ENCODE measurements at regions not wholly inside any gene's neighbourhood (a gene's known extent, or its start where the extent isn't known, plus 50 kb on each side); places are given as distances from the start of the nearest gene placed in this dataset.

DNA sequence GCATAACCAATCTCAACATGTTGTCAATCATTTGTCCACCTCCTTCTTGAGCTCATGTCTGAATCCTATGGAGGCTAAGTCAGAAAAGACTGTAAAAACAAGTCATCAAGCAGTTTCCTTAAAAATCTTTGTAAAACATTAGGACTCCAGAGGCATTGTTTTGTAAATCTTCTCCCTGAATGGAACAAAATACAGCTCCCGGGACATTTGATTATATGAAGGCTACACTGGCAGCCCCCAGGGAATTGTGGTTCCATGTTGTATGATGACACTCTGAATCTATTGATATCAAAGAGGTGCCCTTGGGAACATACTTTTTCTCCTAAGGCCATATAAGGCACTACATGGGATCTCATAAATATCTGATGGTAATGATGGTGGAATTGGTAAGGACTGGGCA lies 83.2 kb upstream of the NUDT12 start:
- Histone ChIP-seq H3K4me1 (no peaks in the 10 kb centered on the region), H3K36me3 (no peaks in the 10 kb centered on the region), H3K27ac (no peak overlapping the region), H3K4me3 (no peak overlapping the region), H3K9me3 (no peaks in the 10 kb centered on the region), H3K27me3 (no peaks in the 10 kb centered on the region)
- DNase-seq (no peak), ATAC-seq (no peak)
- no peak for TF ChIP-seq CTCF (IDR thresholded peaks at IDR 0.05)
- intact Hi-C loops (cut with DNase I), result no loop called here

DNA sequence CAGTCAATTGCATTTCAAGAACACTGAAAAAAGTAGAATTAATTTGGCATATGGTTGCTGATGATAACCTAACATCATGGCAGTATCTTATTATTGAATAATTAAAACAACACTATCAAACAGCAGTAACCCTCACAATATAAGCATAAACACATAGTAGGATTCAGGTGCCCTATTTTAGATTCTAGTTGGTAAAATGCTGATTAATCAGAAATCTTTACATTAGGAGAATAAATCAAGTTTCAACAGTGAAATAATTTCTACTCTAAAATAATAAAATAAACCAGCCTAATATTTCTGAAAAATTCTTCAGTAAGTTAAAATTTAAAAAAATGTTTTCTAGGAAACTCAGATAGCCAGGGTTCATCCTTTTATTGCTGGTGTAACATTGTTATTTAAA lies 76.4 kb upstream of the NUDT12 start:
- no peak for TF ChIP-seq CTCF (IDR thresholded peaks at IDR 0.05)
- ATAC-seq (no peak), DNase-seq (no peak)
- Histone ChIP-seq H3K4me3 (no peak overlapping the region), H3K36me3 (no peaks in the 10 kb centered on the region), H3K27ac (no peak overlapping the region), H3K9me3 (no peaks in the 10 kb centered on the region), H3K27me3 (no peaks in the 10 kb centered on the region), H3K4me1 (no peaks in the 10 kb centered on the region)
- intact Hi-C loops (cut with DNase I), result no loop called here

DNA sequence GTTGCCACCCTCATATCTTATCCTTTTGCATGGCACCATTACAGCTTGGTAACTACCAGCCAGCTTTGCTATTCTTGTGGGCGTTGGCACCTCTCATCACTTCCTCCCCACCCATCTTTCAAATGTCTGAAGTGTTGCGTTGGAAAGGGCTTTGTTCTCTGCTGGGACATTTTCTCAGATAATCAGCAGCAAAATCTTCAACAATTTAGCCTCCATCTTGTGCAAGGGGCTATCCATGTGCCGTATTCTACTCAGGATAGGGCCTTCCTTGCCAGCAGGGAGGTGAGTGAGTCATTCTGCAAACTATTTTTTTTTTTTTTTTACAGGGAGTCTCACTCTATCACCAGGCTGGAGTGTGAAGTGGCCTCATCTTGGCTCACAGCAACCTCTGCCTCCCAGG lies 62.1 kb upstream of the NUDT12 start:
- no peaks in the 10 kb centered on the region for H3K4me1 ChIP-seq
- intact Hi-C loops (cut with DNase I), result no loop called here
- no peak for TF ChIP-seq CTCF (IDR thresholded peaks at IDR 0.05)
- ATAC-seq, result no peak
- no peaks in the 10 kb centered on the region for H3K27me3 ChIP-seq
- no peak for DNase-seq
- no peaks in the 10 kb centered on the region for H3K9me3 ChIP-seq
- no peaks in the 10 kb centered on the region for H3K36me3 ChIP-seq
- no peak overlapping the region for H3K4me3 ChIP-seq
- no peak overlapping the region for H3K27ac ChIP-seq

GRCh38 chr5:103624035-103624480 lies 61.5 kb upstream of the NUDT12 start:
- Histone ChIP-seq H3K9me3 (no peaks in the 10 kb centered on the region), H3K36me3 (no peaks in the 10 kb centered on the region), H3K27me3 (no peaks in the 10 kb centered on the region), H3K4me3 (no peak overlapping the region), H3K4me1 (no peaks in the 10 kb centered on the region), H3K27ac (no peak overlapping the region)
- intact Hi-C loops (cut with DNase I), result no loop called here
- no peak for ATAC-seq
- no peak for DNase-seq
- no peak for TF ChIP-seq CTCF (IDR thresholded peaks at IDR 0.05)

DNA sequence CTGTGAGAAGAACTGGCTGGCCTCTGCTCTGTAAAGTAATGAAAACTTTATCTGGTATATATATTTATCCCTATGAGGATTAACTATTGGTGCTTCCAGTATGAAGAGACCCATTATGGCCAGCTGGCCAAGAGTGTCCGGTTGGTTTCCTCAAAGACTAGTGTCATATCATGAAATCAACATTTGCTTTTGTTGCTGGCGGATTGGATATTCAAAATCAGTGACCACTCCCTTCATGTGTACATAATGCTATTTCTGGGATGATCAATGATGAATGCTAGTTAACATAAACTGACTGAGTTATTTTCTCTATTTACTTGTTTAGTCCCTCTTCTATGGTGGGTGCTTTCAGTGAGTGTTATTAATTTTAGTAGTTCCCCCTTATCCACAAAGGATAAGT lies 60.8 kb upstream of the NUDT12 start:
- DNase-seq (no peak), ATAC-seq (no peak)
- intact Hi-C loops (cut with DNase I), result no loop called here
- no peak for TF ChIP-seq CTCF (IDR thresholded peaks at IDR 0.05)
- no peak overlapping the region for H3K27ac ChIP-seq
- no peaks in the 10 kb centered on the region for H3K36me3 ChIP-seq
- no peaks in the 10 kb centered on the region for H3K27me3 ChIP-seq
- no peaks in the 10 kb centered on the region for H3K4me1 ChIP-seq
- H3K9me3 ChIP-seq, result no peaks in the 10 kb centered on the region
- H3K4me3 ChIP-seq, result no peak overlapping the region

- Histone ChIP-seq H3K36me3 (no peaks in the 10 kb centered on the region), H3K9me3 (no peaks in the 10 kb centered on the region), H3K27ac (no peak overlapping the region), H3K4me1 (no peaks in the 10 kb centered on the region), H3K4me3 (no peak overlapping the region), H3K27me3 (no peaks in the 10 kb centered on the region)
- no peak for TF ChIP-seq CTCF (IDR thresholded peaks at IDR 0.05)
- DNase-seq (no peak), ATAC-seq (no peak)
- intact Hi-C loops (cut with DNase I), result no loop called here
Observed at GRCh38 chr5:103621548-103621930, 59.0 kb upstream of the NUDT12 start.
